GM12878 (cell line): ENCODE measurements at regions not wholly inside any gene's neighbourhood (a gene's known extent, or its start where the extent isn't known, plus 50 kb on each side); places are given as distances from the start of the nearest gene placed in this dataset.
A peak's percentile ranks its signal among the peaks of the same experiment; 100 is the strongest.

ENCODE experiments used
- DPF2 ChIP-seq: fragments of 450-650 bp; IDR thresholded peaks from 2 replicates; pipeline ENCODE4 v1.6.1; 2017; ENCODE audit warnings: mild to moderate bottlenecking
- FOXM1 ChIP-seq: IDR thresholded peaks from 2 replicates; pipeline ENCODE4 v1.6.1; 2012; ENCODE audit warnings: low read depth, mild to moderate bottlenecking, inconsistent platforms, low read length, moderate library complexity
- HDGF ChIP-seq: fragments of 450-650 bp; IDR thresholded peaks from 2 replicates; pipeline ENCODE4 v1.6.1; 2016; ENCODE audit warnings: antibody characterized with exemption
- IKZF2 ChIP-seq, 2 experiments: fragments of 450-650 bp; IDR thresholded peaks; 2 replicates each; pipeline ENCODE4 v1.6.1; 2017; ENCODE audit warnings: mild to moderate bottlenecking in 2 of 2, moderate library complexity in 2 of 2
- IRF4 ChIP-seq: IDR thresholded peaks from 2 replicates; pipeline ENCODE4 v1.6.1; 2011; ENCODE audit warnings: low read depth, low read length
- JUND ChIP-seq: IDR thresholded peaks from 2 replicates; pipeline ENCODE4 v1.6.1; 2012; ENCODE audit warnings: low read depth, mild to moderate bottlenecking, low read length, improper control_type of control experiment, moderate library complexity
- KDM1A ChIP-seq: fragments of 200-600 bp; sonication (generic); IDR thresholded peaks from 2 replicates; pipeline ENCODE4 v1.6.1; 2016; ENCODE audit warnings: borderline replicate concordance
- MYB ChIP-seq: fragments of 150-350 bp; IDR thresholded peaks from 2 replicates; pipeline ENCODE4 v1.6.1; 2014; ENCODE audit warnings: mild to moderate bottlenecking, low read depth, low read length, borderline replicate concordance
- PAX8 ChIP-seq: fragments of 450-650 bp; IDR thresholded peaks from 2 replicates; pipeline ENCODE4 v1.6.1; 2017; ENCODE audit warnings: mild to moderate bottlenecking, moderate library complexity
- SIX5 ChIP-seq: IDR thresholded peaks from 2 replicates; pipeline ENCODE4 v1.6.1; 2011; ENCODE audit warnings: mild to moderate bottlenecking, low read depth, low read length, moderate library complexity; ENCODE audit not compliant: severe bottlenecking
- SPI1 ChIP-seq: IDR thresholded peaks from 2 replicates; pipeline ENCODE4 v1.6.1; 2011; ENCODE audit warnings: low read depth, mild to moderate bottlenecking, low read length, moderate library complexity, borderline replicate concordance; ENCODE audit not compliant: insufficient read depth
- TBL1XR1 ChIP-seq: IDR thresholded peaks from 2 replicates; pipeline ENCODE4 v1.6.1; 2012; ENCODE audit warnings: low read depth, low read length, improper control_type of control experiment
- TCF12 ChIP-seq: IDR thresholded peaks from 2 replicates; pipeline ENCODE4 v1.6.1; 2011; ENCODE audit warnings: low read depth, mild to moderate bottlenecking, low read length
- TCF3 ChIP-seq: IDR thresholded peaks from 2 replicates; pipeline ENCODE4 v1.6.1; 2012; ENCODE audit warnings: low read depth, mild to moderate bottlenecking, low read length, borderline replicate concordance; ENCODE audit not compliant: insufficient read depth
- TF ChIP-seq, protein P1 (sequence below): fragments of 450-650 bp; IDR thresholded peaks from 2 replicates; pipeline ENCODE4 v1.6.1; 2016; ENCODE audit warnings: mild to moderate bottlenecking, moderate library complexity, borderline replicate concordance
- TF ChIP-seq, protein P2 (sequence below): fragments of 450-650 bp; IDR thresholded peaks from 2 replicates; pipeline ENCODE4 v1.6.1; 2017; ENCODE audit warnings: mild to moderate bottlenecking, low read depth, inconsistent platforms; ENCODE audit not compliant: poor library complexity, severe bottlenecking
- TF ChIP-seq, protein P3 (sequence below): fragments of 450-650 bp; IDR thresholded peaks from 2 replicates; pipeline ENCODE4 v1.6.1; 2016; ENCODE audit warnings: mild to moderate bottlenecking
- TF ChIP-seq, protein P4 (sequence below): fragments of 450-650 bp; IDR thresholded peaks from 2 replicates; pipeline ENCODE4 v1.6.1; 2018; ENCODE audit warnings: mild to moderate bottlenecking, low read depth, moderate library complexity; ENCODE audit not compliant: partially characterized antibody
- TF ChIP-seq, protein P5 (sequence below): IDR thresholded peaks from 2 replicates; pipeline ENCODE4 v1.6.1; 2011; ENCODE audit warnings: borderline replicate concordance, low read depth, mild to moderate bottlenecking, moderate library complexity, mixed read lengths, low read length; ENCODE audit not compliant: insufficient read depth; ENCODE audit errors: extremely low read length

DNA sequence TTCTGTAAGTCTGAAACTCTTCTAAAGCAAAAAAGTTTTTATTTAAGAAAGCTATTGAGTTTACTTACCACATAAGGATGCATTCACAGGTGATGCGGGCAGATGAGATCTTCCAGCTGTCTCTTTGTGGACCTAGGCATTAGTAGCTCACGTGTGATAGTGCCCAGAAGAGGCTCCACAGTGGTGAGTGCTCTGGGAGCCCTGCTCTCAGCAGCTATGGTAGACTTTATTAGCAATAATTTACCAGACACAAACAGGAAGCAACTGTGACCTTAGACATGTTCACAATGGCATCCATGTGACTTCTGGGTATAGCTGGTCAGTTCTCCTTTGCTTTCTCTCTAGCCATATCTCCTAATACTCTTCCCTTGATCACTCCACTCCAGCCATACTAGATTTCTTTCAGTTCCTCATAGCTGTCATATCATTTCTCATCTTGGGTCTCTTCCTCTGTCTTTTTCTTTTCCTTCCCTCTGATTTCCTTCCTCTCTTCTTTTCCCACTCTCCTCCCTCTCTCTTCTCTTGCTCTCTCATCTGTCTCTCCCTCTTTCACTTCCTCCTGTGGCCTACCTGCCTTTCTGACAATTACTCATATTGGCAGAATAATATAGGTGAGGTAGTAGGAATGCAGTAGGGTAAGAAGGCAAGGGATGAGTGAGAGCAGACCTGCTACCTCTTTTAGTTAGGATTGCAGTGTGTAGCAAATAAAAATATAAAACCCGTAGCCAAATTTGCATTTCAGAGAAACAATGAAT, 75.2 kb upstream of the SCAF11 start (continued):
- TF ChIP-seq SPI1 (peak; percentile 71), IKZF2 (IDR thresholded peaks at IDR 0.05) (peak; percentile 95 to 97), MYB (no peak), HDGF (no peak), SIX5 (no peak), FOXM1 (peak; percentile 20; the same call in 1 of the 2 replicates), TCF12 (peak; percentile 85; the same call in 1 of the 2 replicates), DPF2 (peak; percentile 58), IRF4 (peak; percentile 22; the same call in 1 of the 2 replicates), JUND (no peak), TBL1XR1 (no peak), PAX8 (no peak), KDM1A (no peak), TCF3 (peak; percentile 82; the same call in 1 of the 2 replicates)
- TF ChIP-seq, protein P1, sequence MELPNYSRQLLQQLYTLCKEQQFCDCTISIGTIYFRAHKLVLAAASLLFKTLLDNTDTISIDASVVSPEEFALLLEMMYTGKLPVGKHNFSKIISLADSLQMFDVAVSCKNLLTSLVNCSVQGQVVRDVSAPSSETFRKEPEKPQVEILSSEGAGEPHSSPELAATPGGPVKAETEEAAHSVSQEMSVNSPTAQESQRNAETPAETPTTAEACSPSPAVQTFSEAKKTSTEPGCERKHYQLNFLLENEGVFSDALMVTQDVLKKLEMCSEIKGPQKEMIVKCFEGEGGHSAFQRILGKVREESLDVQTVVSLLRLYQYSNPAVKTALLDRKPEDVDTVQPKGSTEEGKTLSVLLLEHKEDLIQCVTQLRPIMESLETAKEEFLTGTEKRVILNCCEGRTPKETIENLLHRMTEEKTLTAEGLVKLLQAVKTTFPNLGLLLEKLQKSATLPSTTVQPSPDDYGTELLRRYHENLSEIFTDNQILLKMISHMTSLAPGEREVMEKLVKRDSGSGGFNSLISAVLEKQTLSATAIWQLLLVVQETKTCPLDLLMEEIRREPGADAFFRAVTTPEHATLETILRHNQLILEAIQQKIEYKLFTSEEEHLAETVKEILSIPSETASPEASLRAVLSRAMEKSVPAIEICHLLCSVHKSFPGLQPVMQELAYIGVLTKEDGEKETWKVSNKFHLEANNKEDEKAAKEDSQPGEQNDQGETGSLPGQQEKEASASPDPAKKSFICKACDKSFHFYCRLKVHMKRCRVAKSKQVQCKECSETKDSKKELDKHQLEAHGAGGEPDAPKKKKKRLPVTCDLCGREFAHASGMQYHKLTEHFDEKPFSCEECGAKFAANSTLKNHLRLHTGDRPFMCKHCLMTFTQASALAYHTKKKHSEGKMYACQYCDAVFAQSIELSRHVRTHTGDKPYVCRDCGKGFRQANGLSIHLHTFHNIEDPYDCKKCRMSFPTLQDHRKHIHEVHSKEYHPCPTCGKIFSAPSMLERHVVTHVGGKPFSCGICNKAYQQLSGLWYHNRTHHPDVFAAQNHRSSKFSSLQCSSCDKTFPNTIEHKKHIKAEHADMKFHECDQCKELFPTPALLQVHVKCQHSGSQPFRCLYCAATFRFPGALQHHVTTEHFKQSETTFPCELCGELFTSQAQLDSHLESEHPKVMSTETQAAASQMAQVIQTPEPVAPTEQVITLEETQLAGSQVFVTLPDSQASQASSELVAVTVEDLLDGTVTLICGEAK: peak; percentile 59
- TF ChIP-seq, protein P2, sequence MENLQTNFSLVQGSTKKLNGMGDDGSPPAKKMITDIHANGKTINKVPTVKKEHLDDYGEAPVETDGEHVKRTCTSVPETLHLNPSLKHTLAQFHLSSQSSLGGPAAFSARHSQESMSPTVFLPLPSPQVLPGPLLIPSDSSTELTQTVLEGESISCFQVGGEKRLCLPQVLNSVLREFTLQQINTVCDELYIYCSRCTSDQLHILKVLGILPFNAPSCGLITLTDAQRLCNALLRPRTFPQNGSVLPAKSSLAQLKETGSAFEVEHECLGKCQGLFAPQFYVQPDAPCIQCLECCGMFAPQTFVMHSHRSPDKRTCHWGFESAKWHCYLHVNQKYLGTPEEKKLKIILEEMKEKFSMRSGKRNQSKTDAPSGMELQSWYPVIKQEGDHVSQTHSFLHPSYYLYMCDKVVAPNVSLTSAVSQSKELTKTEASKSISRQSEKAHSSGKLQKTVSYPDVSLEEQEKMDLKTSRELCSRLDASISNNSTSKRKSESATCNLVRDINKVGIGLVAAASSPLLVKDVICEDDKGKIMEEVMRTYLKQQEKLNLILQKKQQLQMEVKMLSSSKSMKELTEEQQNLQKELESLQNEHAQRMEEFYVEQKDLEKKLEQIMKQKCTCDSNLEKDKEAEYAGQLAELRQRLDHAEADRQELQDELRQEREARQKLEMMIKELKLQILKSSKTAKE: no peak
- TF ChIP-seq, protein P3, sequence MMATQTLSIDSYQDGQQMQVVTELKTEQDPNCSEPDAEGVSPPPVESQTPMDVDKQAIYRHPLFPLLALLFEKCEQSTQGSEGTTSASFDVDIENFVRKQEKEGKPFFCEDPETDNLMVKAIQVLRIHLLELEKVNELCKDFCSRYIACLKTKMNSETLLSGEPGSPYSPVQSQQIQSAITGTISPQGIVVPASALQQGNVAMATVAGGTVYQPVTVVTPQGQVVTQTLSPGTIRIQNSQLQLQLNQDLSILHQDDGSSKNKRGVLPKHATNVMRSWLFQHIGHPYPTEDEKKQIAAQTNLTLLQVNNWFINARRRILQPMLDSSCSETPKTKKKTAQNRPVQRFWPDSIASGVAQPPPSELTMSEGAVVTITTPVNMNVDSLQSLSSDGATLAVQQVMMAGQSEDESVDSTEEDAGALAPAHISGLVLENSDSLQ: peak; percentile 42
- TF ChIP-seq, protein P4, sequence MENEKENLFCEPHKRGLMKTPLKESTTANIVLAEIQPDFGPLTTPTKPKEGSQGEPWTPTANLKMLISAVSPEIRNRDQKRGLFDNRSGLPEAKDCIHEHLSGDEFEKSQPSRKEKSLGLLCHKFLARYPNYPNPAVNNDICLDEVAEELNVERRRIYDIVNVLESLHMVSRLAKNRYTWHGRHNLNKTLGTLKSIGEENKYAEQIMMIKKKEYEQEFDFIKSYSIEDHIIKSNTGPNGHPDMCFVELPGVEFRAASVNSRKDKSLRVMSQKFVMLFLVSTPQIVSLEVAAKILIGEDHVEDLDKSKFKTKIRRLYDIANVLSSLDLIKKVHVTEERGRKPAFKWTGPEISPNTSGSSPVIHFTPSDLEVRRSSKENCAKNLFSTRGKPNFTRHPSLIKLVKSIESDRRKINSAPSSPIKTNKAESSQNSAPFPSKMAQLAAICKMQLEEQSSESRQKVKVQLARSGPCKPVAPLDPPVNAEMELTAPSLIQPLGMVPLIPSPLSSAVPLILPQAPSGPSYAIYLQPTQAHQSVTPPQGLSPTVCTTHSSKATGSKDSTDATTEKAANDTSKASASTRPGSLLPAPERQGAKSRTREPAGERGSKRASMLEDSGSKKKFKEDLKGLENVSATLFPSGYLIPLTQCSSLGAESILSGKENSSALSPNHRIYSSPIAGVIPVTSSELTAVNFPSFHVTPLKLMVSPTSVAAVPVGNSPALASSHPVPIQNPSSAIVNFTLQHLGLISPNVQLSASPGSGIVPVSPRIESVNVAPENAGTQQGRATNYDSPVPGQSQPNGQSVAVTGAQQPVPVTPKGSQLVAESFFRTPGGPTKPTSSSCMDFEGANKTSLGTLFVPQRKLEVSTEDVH: no peak
- TF ChIP-seq, protein P5, sequence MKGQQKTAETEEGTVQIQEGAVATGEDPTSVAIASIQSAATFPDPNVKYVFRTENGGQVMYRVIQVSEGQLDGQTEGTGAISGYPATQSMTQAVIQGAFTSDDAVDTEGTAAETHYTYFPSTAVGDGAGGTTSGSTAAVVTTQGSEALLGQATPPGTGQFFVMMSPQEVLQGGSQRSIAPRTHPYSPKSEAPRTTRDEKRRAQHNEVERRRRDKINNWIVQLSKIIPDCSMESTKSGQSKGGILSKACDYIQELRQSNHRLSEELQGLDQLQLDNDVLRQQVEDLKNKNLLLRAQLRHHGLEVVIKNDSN: no peak
